AG04450 (cell line): ENCODE measurements at regions not wholly inside any gene's neighbourhood (a gene's known extent, or its start where the extent isn't known, plus 50 kb on each side); places are given as distances from the start of the nearest gene placed in this dataset.

Source experiments
- CTCF ChIA-PET: fragments of 300-600, 350-600 bp; formaldehyde crosslinking; extraction: SDS; loops from one replicate; lab custom pipeline; 2022; ENCODE audit warnings: antibody characterized with exemption, inconsistent platforms; lab: Charles Lee
- POLR2A ChIA-PET: fragments of 350-600 bp; formaldehyde crosslinking; extraction: SDS; loops from one replicate; lab custom pipeline; 2021; ENCODE audit warnings: antibody characterized with exemption, inconsistent platforms; lab: Yijun Ruan, JAX
- DNase-seq: peaks from one replicate; pipeline ENCODE4 v3.0.0-alpha.2; 2011; ENCODE audit warnings: low read depth, low spot score
- H3K27ac ChIP-seq: one replicate; pipeline ENCODE4 v1.5.1; 2012; ENCODE audit warnings: low read depth, low read length, control low read depth
- H3K27me3 ChIP-seq: one replicate; pipeline ENCODE4 v1.6.0; 2012; ENCODE audit warnings: low read length; ENCODE audit not compliant: control insufficient read depth, insufficient read depth
- H3K4me3 ChIP-seq: 2 replicates; pipeline ENCODE4 v1.5.1; 2011; ENCODE audit warnings: mild to moderate bottlenecking, low read depth, low read length, control low read depth
- H3K9me3 ChIP-seq: 2 replicates; pipeline ENCODE4 v1.5.1; 2012; ENCODE audit warnings: low read length; ENCODE audit not compliant: control insufficient read depth, insufficient read depth
- TF ChIP-seq, protein P1 (sequence below): IDR thresholded peaks from 2 replicates; pipeline ENCODE4 v1.5.1; 2011; ENCODE audit warnings: low read depth, low read length, control low read depth, inconsistent platforms

DNA sequence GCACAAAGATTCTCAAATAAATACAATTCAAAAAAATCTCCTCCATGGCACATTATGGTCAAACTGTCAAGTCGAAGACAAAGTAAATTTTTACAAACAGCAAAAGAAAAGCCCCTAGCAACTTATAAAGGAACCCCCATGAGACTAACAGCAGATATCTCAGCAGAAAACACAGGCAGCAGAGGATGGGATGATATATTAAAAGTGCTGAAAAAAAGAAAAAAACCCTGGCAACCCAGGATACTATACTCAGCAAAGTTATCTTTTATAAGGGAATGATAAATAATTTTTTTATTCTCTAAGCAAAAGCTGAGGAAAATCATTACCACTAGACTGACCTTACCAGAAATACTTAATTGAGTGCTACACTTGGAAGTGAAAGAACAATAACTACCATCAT lies 326.4 kb downstream of the CYRIA start:
- Histone ChIP-seq H3K27me3 (no peaks in the 10 kb centered on the region), H3K9me3 (peaks cover 30% of the 10 kb centered on the region), H3K4me3 (no peak overlapping the region), H3K27ac (no peak overlapping the region)
- no peak for DNase-seq
- CTCF ChIA-PET: no interaction called here
- POLR2A ChIA-PET: no interaction called here
- TF ChIP-seq, protein P1, sequence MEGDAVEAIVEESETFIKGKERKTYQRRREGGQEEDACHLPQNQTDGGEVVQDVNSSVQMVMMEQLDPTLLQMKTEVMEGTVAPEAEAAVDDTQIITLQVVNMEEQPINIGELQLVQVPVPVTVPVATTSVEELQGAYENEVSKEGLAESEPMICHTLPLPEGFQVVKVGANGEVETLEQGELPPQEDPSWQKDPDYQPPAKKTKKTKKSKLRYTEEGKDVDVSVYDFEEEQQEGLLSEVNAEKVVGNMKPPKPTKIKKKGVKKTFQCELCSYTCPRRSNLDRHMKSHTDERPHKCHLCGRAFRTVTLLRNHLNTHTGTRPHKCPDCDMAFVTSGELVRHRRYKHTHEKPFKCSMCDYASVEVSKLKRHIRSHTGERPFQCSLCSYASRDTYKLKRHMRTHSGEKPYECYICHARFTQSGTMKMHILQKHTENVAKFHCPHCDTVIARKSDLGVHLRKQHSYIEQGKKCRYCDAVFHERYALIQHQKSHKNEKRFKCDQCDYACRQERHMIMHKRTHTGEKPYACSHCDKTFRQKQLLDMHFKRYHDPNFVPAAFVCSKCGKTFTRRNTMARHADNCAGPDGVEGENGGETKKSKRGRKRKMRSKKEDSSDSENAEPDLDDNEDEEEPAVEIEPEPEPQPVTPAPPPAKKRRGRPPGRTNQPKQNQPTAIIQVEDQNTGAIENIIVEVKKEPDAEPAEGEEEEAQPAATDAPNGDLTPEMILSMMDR: no peak

DNA sequence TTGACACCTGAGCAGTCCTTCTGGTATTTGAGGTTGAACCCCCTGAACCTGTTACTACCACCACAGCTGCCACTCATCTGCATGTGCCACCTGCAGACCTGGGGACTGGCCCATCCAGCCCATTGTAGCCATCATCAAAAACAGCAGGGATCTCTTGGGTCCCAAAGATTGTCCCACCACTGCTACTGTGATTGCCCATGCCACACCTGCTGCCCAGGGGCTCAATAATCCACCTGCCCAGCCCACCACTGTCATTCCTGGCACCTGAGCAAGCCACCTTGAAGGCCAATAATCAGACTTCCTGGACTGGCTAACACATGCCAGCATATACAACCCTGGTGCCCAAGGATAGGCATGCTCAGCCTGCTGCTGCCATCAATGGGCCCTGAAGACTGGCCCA lies 327.6 kb downstream of the CYRIA start:
- ChIA-PET CTCF (no interaction called here), POLR2A (no interaction called here)
- H3K4me3 ChIP-seq: no peak overlapping the region
- TF ChIP-seq, protein P1: no peak
- H3K27me3 ChIP-seq: no peaks in the 10 kb centered on the region
- H3K27ac ChIP-seq: no peak overlapping the region
- no peak for DNase-seq
- H3K9me3 ChIP-seq: peaks cover 32% of the 10 kb centered on the region

DNA sequence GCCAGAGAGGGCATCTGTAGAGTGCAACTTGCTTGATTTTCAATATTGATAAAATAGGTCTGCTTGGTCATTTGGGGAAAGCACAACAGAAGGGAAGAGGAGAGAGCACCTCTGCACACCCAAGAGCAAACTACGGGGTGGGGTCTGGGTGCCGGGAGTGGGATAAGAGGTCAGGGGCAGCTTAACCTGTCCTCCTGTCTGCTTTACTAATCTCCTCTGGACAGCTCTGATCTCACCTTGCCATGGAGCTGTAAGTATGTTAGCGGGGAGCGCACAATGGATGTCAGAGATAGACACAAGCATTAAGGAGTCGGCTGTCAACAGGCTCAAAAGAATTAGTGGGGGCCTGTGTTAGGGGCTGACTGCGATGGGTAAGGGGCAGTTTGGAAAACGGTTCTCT lies 328.7 kb downstream of the CYRIA start:
- POLR2A ChIA-PET: no interaction called here
- Histone ChIP-seq H3K4me3 (no peak overlapping the region), H3K9me3 (peaks cover 34% of the 10 kb centered on the region), H3K27ac (no peak overlapping the region), H3K27me3 (no peaks in the 10 kb centered on the region)
- TF ChIP-seq, protein P1: no peak
- CTCF ChIA-PET: no interaction called here
- DNase-seq: no peak

DNA sequence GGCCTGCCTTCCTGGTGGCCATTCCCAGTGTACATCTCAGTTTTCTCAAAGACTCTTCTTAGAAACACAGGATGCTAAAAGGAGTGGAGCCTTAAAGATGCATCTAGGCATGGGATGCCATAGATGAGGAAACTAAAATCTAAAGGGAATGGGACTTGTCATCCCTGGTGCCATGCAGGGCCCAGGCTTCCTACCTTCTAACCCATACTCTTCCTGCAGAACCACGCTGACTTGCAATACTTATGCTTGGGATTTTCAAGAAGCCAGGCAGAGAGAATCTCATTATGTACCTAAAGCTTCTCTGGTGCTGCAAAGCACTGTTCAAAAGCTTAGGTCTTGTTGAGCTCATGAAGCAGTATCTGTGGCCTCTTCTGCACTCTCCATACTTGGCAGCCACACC lies 329.1 kb downstream of the CYRIA start:
- H3K27me3 ChIP-seq: no peaks in the 10 kb centered on the region
- TF ChIP-seq, protein P1: no peak
- ChIA-PET POLR2A (no interaction called here), CTCF (no interaction called here)
- no peak for DNase-seq
- H3K4me3 ChIP-seq: no peak overlapping the region
- no peak overlapping the region for H3K27ac ChIP-seq
- peaks cover 35% of the 10 kb centered on the region for H3K9me3 ChIP-seq

DNA sequence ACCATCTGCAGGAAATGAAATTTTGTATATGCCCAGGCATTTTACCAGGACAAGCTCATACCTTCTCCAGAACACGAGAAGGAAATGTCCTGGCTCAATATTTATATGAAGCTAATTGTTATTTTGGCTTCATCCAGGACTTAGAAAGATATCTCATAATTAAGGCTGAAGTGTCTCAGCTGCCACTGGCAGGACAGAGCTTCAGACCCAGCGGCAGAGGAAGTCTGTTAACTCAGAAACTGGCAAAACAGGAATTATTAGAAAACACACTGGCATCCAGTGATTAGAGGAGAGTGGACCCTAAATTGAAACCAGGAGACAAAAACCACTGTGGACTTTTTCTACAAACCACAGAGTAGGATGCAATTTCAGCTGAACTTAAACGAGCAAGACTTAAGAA lies 329.7 kb downstream of the CYRIA start:
- TF ChIP-seq, protein P1: no peak
- Histone ChIP-seq H3K4me3 (no peak overlapping the region), H3K27ac (no peak overlapping the region), H3K27me3 (no peaks in the 10 kb centered on the region), H3K9me3 (peaks cover 36% of the 10 kb centered on the region)
- CTCF ChIA-PET: no interaction called here
- POLR2A ChIA-PET: no interaction called here
- no peak for DNase-seq
